Posterior cingulate gyrus (tissue), 11 donors: ENCODE measurements at regions not wholly inside any gene's neighbourhood (a gene's known extent, or its start where the extent isn't known, plus 50 kb on each side); places are given as distances from the start of the nearest gene placed in this dataset.

ENCODE experiments used
- DNase-seq, 10 donors: peaks; one replicate each; pipeline versions ENCODE4 v3.0.0 to v3.0.0-alpha.2; 2020 to 2021; ENCODE audit warnings: mixed read lengths in 3 of 10
- intact Hi-C: fragments of 100-400 bp; cut with DNase I; formaldehyde crosslinking; loops from one replicate; pipeline ENCODE4 v1.15.1; 2023

DNA sequence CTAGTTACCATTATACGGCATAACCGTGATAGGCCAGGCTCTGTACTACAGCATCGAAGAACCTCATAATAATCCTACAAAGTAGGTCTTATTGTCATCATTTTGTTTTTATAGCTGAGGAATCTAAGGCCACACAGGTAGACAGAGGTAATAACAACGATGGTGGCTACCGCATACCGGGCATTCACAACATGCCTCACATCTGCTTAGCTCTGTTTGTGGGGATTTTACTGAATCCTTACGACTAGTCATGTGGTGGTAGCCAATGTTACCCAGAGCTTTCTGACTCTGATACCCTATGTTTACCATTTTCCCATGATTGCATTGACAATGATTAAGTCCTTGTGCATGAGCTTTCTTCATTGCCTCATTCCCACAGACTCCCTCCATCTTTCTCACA is 269.4 kb downstream of the TCF7L2 start:
- intact Hi-C loops, result no loop called here
- no peak for DNase-seq

- no peak for DNase-seq
- intact Hi-C loops, result no loop called here
Observed at GRCh38 chr10:113221756-113222168, 271.7 kb downstream of the TCF7L2 start.

GRCh38 chr10:113222207-113222606 is 272.2 kb downstream of the TCF7L2 start:
- DNase-seq, result no peak
- intact Hi-C loops, result no loop called here

DNA sequence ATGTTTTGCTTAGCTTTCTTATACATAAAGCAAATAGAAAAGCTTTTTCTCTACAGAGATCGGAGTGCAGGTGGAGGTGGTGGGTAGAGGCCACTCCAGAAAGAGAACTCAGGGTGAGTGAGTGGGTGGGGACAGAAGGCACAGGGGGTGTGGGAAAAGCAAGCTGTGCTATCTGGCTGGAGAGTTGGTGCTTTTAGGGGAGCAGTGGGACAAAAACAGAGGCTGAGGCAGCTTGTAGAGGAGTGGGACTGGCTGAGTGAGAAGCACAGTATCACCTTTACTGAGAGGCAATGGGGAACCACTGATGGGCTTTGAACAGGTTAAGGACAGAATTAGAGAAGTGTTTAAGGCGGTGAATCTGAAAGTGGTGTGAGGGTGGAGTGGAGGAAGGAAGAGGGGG is 275.3 kb downstream of the TCF7L2 start:
- no peak for DNase-seq
- intact Hi-C loops, result no loop called here

GRCh38 chr10:113225903-113226302 is 275.9 kb downstream of the TCF7L2 start:
- DNase-seq, result no peak
- intact Hi-C loops, result no loop called here

GRCh38 chr10:113226399-113226798 is 276.4 kb downstream of the TCF7L2 start:
- intact Hi-C loops, result no loop called here
- no peak for DNase-seq

DNA sequence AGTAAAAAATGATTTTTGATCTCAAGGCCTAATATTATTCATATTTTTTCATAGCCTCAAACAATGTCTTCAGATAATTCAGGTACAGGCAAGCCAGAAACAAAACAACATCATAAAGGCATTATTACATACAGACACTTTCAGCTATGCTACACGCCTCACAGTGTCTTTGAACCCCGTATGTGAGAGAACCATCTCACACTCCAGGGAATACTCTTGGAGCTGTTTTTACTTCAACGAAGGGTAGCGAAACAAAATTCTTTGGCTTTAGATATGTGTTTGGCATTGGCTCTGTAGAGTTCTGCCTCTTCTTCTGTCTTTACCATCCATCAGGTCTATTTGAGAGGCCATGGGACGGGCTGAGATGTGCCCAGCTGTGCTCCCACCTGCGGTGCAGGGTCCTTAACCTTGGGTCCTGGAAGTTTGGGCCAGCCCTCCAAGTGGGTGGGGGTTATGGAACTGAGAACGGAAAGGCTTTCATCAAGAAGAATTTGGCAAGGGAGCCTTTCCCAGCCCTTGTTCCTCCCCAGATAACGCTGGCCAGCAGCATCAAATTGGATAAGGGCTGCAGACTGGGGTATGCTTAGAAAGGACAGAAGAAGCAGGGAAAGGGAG is 276.9 kb downstream of the TCF7L2 start:
- DNase-seq, result no peak
- intact Hi-C loops, result no loop called here

- intact Hi-C loops, result no loop called here
- DNase-seq, result no peak
Observed at GRCh38 chr10:113228530-113228929, 278.5 kb downstream of the TCF7L2 start.

- no peak for DNase-seq
- intact Hi-C loops, result no loop called here
Observed at GRCh38 chr10:113230011-113230610, 280.1 kb downstream of the TCF7L2 start.

GRCh38 chr10:113232928-113233511 is 283.0 kb downstream of the TCF7L2 start:
- intact Hi-C loops, result no loop called here

DNA sequence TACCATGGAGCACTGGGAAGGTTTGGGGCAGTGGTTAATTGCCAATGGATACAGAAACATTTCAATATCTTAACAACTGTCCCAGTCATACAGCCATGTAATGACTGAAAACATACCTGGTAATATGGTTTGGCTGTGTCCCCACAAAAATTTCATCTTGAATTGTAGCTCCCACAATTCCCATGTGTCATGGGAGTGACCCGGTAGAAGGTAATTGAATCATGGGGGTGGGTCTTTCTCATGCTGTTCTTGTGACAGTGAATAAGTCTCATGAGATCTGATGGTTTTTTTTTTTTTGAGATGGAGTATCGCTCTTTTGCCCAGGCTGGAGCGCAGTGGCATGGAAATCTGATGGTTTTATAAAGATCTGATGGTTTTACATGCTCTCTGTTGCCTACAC is 284.4 kb downstream of the TCF7L2 start:
- no peak for DNase-seq
- intact Hi-C loops, result no loop called here

More at GRCh38 chr10:113232928-113233511, 283.0 kb downstream of the TCF7L2 start:
- DNase-seq, result no peak

GRCh38 chr10:113235508-113235907 is 285.5 kb downstream of the TCF7L2 start:
- no peak for DNase-seq
- intact Hi-C loops, result no loop called here

GRCh38 chr10:113236998-113237397 is 287.0 kb downstream of the TCF7L2 start:
- no peak for DNase-seq
- intact Hi-C loops, result no loop called here

- DNase-seq, result no peak
- intact Hi-C loops, result no loop called here
Observed at GRCh38 chr10:113239566-113240350, 289.7 kb downstream of the TCF7L2 start.

DNA sequence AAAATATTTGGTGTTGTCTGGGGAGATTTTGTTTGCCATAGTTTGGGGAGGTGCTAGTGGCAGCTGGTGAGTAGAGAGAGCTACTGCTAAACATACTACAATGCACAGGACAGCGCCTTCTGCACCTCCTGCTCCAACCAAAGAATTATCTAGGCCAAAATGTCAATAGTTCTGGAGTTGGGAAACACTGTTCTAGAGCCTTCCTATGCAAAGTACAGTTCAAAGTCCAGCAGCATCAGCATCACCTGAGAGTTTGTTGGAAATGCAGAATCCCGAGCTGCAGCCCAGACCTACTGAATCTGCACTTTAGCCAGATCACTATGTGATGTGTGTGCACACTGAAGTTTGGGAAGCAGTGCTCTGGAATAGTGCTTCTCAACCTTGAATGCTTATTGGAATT is 290.7 kb downstream of the TCF7L2 start:
- intact Hi-C loops, result no loop called here
- DNase-seq, result no peak

DNA sequence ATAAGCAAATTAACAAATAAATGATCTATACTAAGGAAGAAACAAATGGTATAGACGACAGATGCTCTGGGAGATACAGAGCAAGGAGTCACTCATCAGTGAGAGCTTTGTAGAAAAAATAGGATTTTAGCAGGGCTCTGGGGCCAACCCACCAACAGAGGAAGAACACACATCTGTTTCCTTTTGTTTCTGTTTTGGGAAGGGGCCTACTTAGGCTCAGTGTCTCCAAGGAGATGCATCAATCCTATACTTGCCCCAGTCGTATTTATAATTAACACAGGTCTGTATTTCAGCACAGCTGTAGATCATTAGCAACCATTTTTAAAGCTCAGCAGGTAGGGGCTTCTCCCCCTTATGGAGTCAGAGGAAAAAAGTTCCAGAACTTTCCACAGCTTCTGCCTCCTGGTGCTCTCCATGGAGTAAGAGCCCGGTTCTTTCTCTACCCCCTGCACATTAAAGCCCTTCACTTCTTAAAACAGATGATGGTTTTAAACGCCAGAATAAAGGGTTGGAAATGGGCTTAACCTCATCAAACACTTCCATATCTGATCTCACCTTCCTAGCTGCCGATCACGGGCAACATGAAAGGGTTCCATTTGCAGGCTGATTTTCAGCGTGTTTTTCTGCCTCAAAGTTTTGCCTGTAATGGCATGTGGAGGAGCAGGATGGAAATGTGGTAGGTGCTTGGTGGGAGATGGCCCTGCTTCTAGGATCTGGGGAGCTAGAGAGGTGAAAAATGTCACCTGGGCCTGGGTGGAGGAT is 291.7 kb downstream of the TCF7L2 start:
- DNase-seq, result no peak
- intact Hi-C loops, result no loop called here

GRCh38 chr10:113243311-113243710 is 293.3 kb downstream of the TCF7L2 start:
- DNase-seq, result no peak
- intact Hi-C loops, result no loop called here

DNA sequence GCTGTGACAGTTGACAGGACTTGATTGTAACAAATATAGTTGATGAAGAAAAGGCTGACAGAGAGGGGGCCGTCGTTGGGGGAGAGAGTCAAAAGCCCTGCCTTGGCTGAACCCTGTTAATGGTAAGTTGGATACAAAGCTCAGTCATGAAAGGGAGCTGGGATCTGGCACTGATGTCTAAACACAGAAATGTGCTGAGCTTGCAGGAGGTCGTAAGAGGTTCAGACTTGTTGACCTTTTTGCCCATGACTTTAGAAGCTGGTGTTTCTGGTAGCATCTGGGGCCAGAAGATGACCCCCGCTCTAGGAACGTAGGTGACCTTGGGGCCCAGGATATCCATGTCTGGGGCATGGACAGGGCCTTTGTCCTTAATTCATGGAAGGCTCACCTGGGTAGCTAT is 294.7 kb downstream of the TCF7L2 start:
- no peak for DNase-seq
- intact Hi-C loops, result no loop called here

DNA sequence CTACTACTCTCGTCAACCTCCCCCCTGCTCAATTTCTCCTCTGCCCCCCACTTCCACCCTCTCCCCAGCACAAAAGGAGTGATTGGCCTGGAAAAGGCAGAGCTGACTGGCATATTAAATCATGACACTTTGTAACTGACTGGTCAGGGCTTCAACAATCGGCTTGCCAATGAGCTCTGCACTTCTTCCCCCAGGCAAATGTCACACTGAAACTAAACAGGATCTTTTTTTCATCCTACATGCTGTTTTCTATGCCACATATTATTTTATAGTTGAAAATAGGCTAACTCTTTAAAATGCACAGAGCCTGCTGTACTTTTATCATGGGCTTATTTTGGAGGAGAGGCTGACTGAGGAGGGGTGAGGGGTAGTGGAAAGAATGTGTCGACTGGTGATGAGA is 295.2 kb downstream of the TCF7L2 start:
- intact Hi-C loops, result no loop called here
- no peak for DNase-seq

DNA sequence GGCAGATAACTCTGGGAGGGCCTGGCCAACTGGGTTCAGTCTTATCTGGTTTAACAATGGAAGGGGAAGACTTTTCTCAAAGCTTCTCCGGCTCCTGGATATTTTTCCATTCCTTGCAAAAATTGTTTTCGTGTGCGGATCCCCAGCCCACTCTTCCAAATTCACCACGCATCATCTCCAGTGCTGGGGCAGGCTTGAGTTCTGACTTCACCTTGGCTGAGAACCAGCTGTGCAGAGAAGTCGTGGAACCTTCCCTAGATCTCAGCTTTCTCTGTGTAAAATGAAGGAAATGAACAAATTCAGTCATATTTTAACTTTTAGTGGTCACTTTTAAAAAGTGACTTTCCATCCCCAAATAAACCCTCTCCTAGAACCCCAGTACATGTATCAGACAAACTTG is 297.0 kb downstream of the TCF7L2 start:
- DNase-seq, result no peak
- intact Hi-C loops, result no loop called here
